OCI-LY1 (cell line): ENCODE measurements at regions not wholly inside any gene's neighbourhood (a gene's known extent, or its start where the extent isn't known, plus 50 kb on each side); places are given as distances from the start of the nearest gene placed in this dataset.

Experiments
- EZH2 ChIP-seq: fragments of 200-600 bp; sonication (generic), shearing (Covaris generic); IDR thresholded peaks from 2 replicates; pipeline ENCODE4 v1.8.0; 2017; ENCODE audit warnings: borderline replicate concordance, mixed run types, mild to moderate bottlenecking, antibody characterized with exemption, low read length, moderate library complexity, mixed read lengths
- TF ChIP-seq, protein P1 (sequence below): fragments of 200-600 bp; sonication (generic), shearing (Covaris generic); IDR thresholded peaks from 2 replicates; pipeline ENCODE4 v1.5.1; 2017; ENCODE audit warnings: mild to moderate bottlenecking, antibody characterized with exemption, low read length, moderate library complexity, mixed read lengths

- TF ChIP-seq, protein P1, sequence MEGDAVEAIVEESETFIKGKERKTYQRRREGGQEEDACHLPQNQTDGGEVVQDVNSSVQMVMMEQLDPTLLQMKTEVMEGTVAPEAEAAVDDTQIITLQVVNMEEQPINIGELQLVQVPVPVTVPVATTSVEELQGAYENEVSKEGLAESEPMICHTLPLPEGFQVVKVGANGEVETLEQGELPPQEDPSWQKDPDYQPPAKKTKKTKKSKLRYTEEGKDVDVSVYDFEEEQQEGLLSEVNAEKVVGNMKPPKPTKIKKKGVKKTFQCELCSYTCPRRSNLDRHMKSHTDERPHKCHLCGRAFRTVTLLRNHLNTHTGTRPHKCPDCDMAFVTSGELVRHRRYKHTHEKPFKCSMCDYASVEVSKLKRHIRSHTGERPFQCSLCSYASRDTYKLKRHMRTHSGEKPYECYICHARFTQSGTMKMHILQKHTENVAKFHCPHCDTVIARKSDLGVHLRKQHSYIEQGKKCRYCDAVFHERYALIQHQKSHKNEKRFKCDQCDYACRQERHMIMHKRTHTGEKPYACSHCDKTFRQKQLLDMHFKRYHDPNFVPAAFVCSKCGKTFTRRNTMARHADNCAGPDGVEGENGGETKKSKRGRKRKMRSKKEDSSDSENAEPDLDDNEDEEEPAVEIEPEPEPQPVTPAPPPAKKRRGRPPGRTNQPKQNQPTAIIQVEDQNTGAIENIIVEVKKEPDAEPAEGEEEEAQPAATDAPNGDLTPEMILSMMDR: no peak
- TF ChIP-seq EZH2: no peak
These were observed 264.0 kb downstream of the SKAP2 start for GRCh38 chr7:26600411-26600810.
